Smooth muscle cell (in vitro differentiated cells): ENCODE measurements at regions not wholly inside any gene's neighbourhood (a gene's known extent, or its start where the extent isn't known, plus 50 kb on each side); places are given as distances from the start of the nearest gene placed in this dataset.
A peak's percentile ranks its signal among the peaks of the same experiment; 100 is the strongest.

Source experiments
- DNase-seq: peaks from one replicate; lab custom pipeline; 2025; ENCODE audit not compliant: unreplicated experiment; lab: John Stamatoyannopoulos, UW
- H2AFZ ChIP-seq: fragments of 200-600 bp; sonication (generic); 2 replicates; pipeline ENCODE4 v1.6.0; 2016; ENCODE audit warnings: antibody characterized with exemption, low read depth, mild to moderate bottlenecking
- H3F3A ChIP-seq: fragments of 200-600 bp; sonication (generic); 2 replicates; pipeline ENCODE4 v1.6.0; 2017; ENCODE audit warnings: antibody characterized with exemption, low read depth
- H3K27ac ChIP-seq: fragments of 200-600 bp; sonication (generic); 2 replicates; pipeline ENCODE4 v1.5.1; 2016; ENCODE audit warnings: low read depth, mild to moderate bottlenecking
- H3K27me3 ChIP-seq: fragments of 200-600 bp; sonication (generic); 2 replicates; pipeline ENCODE4 v1.6.1; 2016; ENCODE audit warnings: low read depth, mild to moderate bottlenecking
- H3K36me3 ChIP-seq: fragments of 200-600 bp; sonication (generic); 2 replicates; pipeline ENCODE4 v1.5.1; 2016; ENCODE audit warnings: low read depth
- H3K4me1 ChIP-seq: fragments of 200-600 bp; sonication (generic); 2 replicates; pipeline ENCODE4 v1.5.1; 2016; ENCODE audit warnings: low read depth
- H3K4me2 ChIP-seq: fragments of 200-600 bp; sonication (generic); 2 replicates; pipeline ENCODE4 v1.6.0; 2016; ENCODE audit warnings: mild to moderate bottlenecking
- H3K4me3 ChIP-seq: fragments of 200-600 bp; sonication (generic); 2 replicates; pipeline ENCODE4 v1.5.1; 2016; ENCODE audit warnings: mild to moderate bottlenecking
- H3K79me2 ChIP-seq: fragments of 200-600 bp; sonication (generic); 2 replicates; pipeline ENCODE4 v1.6.0; 2016; ENCODE audit warnings: low read depth, mild to moderate bottlenecking
- H3K9ac ChIP-seq: fragments of 200-600 bp; sonication (generic); 2 replicates; pipeline ENCODE4 v1.6.0; 2016; ENCODE audit warnings: low read depth
- H3K9me3 ChIP-seq: fragments of 200-600 bp; sonication (generic); replicated peaks from 2 replicates; pipeline ENCODE4 v1.5.1; 2016; ENCODE audit warnings: low read depth
- H4K20me1 ChIP-seq: fragments of 200-600 bp; sonication (generic); 2 replicates; pipeline ENCODE4 v1.6.0; 2016; ENCODE audit warnings: low read depth
- WGBS: methylation state at CpG from one replicate; pipeline ENCODE4 v1.1.7; 2016; ENCODE audit warnings: low lambda C conversion rate; 5-methylcytosine and 5-hydroxymethylcytosine counted together
- TF ChIP-seq, protein P1 (sequence below): fragments of 200-600 bp; sonication (generic); IDR thresholded peaks from 2 replicates; pipeline ENCODE4 v1.5.1; 2017; ENCODE audit warnings: borderline replicate concordance, mild to moderate bottlenecking, antibody characterized with exemption; ENCODE audit not compliant: insufficient read depth, poor library complexity, severe bottlenecking

DNA sequence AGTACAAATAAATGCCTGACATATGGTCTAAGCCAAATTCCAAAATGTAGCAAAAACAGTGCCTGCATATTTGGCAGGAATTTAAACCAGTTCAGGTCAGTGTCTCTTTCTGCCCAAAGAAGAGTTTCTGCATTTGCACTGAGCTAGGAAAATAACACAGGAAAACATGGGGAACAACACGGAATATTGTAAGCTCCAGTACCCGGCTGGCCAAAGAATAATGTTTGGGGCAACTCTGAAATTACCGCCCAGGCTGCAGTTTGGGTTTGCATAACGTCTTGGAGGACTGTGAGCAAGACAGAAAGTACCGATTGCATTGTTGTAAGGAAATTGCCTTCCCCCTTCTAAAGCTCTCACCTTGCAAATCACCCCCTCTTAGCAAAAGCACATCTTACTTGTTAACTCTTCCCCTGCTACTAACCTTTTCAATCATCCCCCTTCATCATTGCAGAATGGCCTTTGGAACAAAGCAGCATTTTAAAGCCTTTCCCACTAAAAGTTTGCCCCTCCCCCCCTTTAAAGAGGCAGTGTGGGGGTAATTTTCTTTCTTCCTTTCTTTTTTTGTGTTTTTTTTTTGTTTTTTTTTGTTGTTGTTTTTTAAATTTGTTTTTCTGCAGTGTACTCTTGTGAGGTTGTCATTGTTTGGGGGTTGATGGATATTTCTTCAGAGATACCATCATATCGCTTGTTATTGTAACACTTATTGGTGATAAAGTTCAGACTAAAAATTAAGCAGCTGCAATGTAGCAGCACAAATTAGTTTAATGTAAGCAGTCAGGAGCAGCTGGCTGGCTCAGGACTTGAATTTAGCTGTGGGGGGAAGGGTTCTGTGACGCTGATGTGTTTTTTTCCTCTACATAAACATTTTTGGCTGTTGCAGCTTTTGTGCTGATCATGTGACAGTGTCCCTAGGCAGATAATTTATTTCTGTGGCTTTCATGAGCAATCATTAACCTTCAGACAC is 100.0 kb upstream of the CITED2 start:
- H3K79me2 ChIP-seq = no peaks in the 10 kb centered on the region
- peak overlapping the region; percentile 25 for H3K4me3 ChIP-seq
- WGBS = 21% methylated on average over 7 of the region's 7 CpGs
- DNase-seq = no peak
- H3K36me3 ChIP-seq = no peaks in the 10 kb centered on the region
- no peaks in the 10 kb centered on the region for H3K27me3 ChIP-seq
- H3F3A ChIP-seq = peaks cover 7% of the 10 kb centered on the region
- H2AFZ ChIP-seq = peak overlapping the region; percentile 91
- peak overlapping the region; percentile 46 for H3K27ac ChIP-seq
- H3K9ac ChIP-seq = peak overlapping the region; percentile 41
- H3K4me1 ChIP-seq = peaks cover 30% of the 10 kb centered on the region
- H3K4me2 ChIP-seq = peak overlapping the region; percentile 82
- H4K20me1 ChIP-seq = no peaks in the 10 kb centered on the region
- TF ChIP-seq, protein P1, sequence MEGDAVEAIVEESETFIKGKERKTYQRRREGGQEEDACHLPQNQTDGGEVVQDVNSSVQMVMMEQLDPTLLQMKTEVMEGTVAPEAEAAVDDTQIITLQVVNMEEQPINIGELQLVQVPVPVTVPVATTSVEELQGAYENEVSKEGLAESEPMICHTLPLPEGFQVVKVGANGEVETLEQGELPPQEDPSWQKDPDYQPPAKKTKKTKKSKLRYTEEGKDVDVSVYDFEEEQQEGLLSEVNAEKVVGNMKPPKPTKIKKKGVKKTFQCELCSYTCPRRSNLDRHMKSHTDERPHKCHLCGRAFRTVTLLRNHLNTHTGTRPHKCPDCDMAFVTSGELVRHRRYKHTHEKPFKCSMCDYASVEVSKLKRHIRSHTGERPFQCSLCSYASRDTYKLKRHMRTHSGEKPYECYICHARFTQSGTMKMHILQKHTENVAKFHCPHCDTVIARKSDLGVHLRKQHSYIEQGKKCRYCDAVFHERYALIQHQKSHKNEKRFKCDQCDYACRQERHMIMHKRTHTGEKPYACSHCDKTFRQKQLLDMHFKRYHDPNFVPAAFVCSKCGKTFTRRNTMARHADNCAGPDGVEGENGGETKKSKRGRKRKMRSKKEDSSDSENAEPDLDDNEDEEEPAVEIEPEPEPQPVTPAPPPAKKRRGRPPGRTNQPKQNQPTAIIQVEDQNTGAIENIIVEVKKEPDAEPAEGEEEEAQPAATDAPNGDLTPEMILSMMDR = no peak
- no peaks in the 10 kb centered on the region for H3K9me3 ChIP-seq

DNA sequence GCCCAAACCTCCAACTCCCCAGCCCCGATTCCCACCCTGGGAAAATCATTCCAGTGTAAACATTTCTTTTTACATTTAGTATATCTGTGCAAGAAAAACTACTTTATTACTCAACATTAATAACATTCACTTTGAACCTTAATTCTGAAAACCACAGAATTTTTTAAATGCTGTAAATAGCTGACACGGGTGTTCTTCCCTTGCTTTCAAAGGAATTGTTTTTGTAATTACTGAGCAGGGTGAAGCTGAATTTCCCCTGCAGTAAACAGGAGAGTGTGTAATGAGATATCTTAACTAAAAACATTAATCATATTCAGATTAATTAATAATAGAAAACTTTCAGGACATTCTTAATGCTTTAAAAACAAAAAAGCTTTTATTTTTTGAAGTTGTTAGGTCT is 99.3 kb upstream of the CITED2 start:
- TF ChIP-seq, protein P1 = no peak
- Histone ChIP-seq H3K9ac (peak overlapping the region; percentile 41), H3K4me1 (peaks cover 34% of the 10 kb centered on the region), H3K4me3 (peak overlapping the region; percentile 25), H3K27ac (peak overlapping the region; percentile 46), H3K4me2 (peak overlapping the region; percentile 82), H3K27me3 (no peaks in the 10 kb centered on the region), H3K36me3 (no peaks in the 10 kb centered on the region), H4K20me1 (no peaks in the 10 kb centered on the region), H3K9me3 (no peaks in the 10 kb centered on the region), H3F3A (peaks cover 7% of the 10 kb centered on the region), H3K79me2 (no peaks in the 10 kb centered on the region), H2AFZ (peak overlapping the region; percentile 91)
- 30% methylated on average over 2 of the region's 2 CpGs for WGBS
- DNase-seq = no peak

DNA sequence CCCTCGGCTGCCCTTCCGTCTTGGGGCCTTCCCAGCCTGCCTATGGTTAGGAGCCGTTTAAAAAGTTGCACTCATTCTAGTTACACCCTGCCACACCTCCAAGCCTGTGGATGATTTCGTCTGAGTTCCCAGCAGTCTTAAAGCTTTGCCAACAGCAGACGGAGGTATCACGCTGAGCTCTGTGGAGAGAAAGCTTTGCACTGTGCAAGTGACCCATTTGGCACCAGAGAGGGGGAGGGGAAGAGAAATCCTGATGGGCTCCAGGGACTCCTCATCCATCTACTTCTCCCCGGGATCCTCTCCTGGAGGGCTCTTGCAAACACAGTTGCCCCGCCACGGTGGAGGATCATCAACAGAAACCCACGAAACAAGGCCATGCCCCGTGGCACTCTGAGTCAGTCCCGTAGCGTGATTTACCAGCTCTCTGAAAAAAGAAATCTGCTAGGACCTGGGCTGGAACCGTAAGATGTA is 98.8 kb upstream of the CITED2 start:
- H3K4me3 ChIP-seq = no peak overlapping the region
- H3K27ac ChIP-seq = peak overlapping the region; percentile 46
- no peaks in the 10 kb centered on the region for H3K27me3 ChIP-seq
- H3K4me1 ChIP-seq = peaks cover 39% of the 10 kb centered on the region
- H2AFZ ChIP-seq = peak overlapping the region; percentile 91
- no peak for DNase-seq
- H3K79me2 ChIP-seq = no peaks in the 10 kb centered on the region
- H3K9ac ChIP-seq = no peak overlapping the region
- H3K36me3 ChIP-seq = no peaks in the 10 kb centered on the region
- H3K4me2 ChIP-seq = peak overlapping the region; percentile 82
- TF ChIP-seq, protein P1 = no peak
- WGBS = 41% methylated on average over 14 of the region's 14 CpGs
- no peaks in the 10 kb centered on the region for H3K9me3 ChIP-seq
- H3F3A ChIP-seq = peaks cover 7% of the 10 kb centered on the region
- no peaks in the 10 kb centered on the region for H4K20me1 ChIP-seq
